H1 (cell line): ENCODE measurements at regions not wholly inside any gene's neighbourhood (a gene's known extent, or its start where the extent isn't known, plus 50 kb on each side); places are given as distances from the start of the nearest gene placed in this dataset.

Source experiments
- CTCF ChIA-PET: fragments of 300-600 bp; sonication (Branson Sonifier 250); formaldehyde crosslinking; loops from one replicate; lab custom pipeline; 2021; ENCODE audit not compliant: partially characterized antibody; lab: Charles Lee
- POLR2A ChIA-PET: fragments of 300-600 bp; sonication (Branson Sonifier 250); formaldehyde crosslinking; loops from one replicate; lab custom pipeline; 2021; ENCODE audit warnings: inconsistent platforms; ENCODE audit not compliant: partially characterized antibody; lab: Charles Lee
- DNase-seq, 2 experiments: peaks; one replicate each; pipeline versions ENCODE4 v3.0.0 to v3.0.0-alpha.2; 2010 to 2022; ENCODE audit warnings: low spot score in 2 of 2, low read depth in 1 of 2, mixed read lengths in 1 of 2
- FAIRE-seq: peaks from 2 replicates; lab custom pipeline; 2011; peaks lifted over from hg19 to GRCh38; lab: Jason Lieb, UNC
- H2AFZ ChIP-seq: 2 replicates; pipeline ENCODE4 v1.8.1; 2012; ENCODE audit warnings: low read length, inconsistent platforms
- H2AK5ac ChIP-seq: 2 replicates; pipeline ENCODE4 v1.6.1; 2013; ENCODE audit warnings: low read depth, low read length
- H2BK120ac ChIP-seq: replicated peaks from 2 replicates; pipeline ENCODE3; 2013; ENCODE audit warnings: low read depth, low read length, inconsistent platforms
- H2BK12ac ChIP-seq: 2 replicates; pipeline ENCODE4 v1.6.1; 2013; ENCODE audit warnings: low read depth, low read length
- H2BK15ac ChIP-seq: 2 replicates; pipeline ENCODE4 v1.6.1; 2013; ENCODE audit warnings: low read length
- H2BK20ac ChIP-seq: 2 replicates; pipeline ENCODE4 v1.6.1; 2013; ENCODE audit warnings: low read length
- H2BK5ac ChIP-seq: 2 replicates; pipeline ENCODE4 v1.6.1; 2013; ENCODE audit warnings: low read depth, low read length
- H3K14ac ChIP-seq: 2 replicates; pipeline ENCODE4 v1.6.1; 2013; ENCODE audit warnings: inconsistent platforms; ENCODE audit not compliant: insufficient read length
- H3K18ac ChIP-seq: 2 replicates; pipeline ENCODE4 v1.6.1; 2013; ENCODE audit warnings: low read length; ENCODE audit errors: extremely low read depth
- H3K23ac ChIP-seq: 2 replicates; pipeline ENCODE4 v1.6.1; 2013; ENCODE audit warnings: inconsistent platforms; ENCODE audit not compliant: insufficient read length
- H3K23me2 ChIP-seq: 2 replicates; pipeline ENCODE4 v1.6.1; 2013; ENCODE audit warnings: low read depth, low read length
- H3K27ac ChIP-seq: 2 replicates; pipeline ENCODE4 v1.6.1; 2011; ENCODE audit warnings: low read depth, low read length, inconsistent platforms
- H3K27me3 ChIP-seq, 4 experiments: replicated peaks in 1 of 4; 1 replicate in 1 of 4; 2 replicates in 3 of 4; pipeline versions ENCODE4 v1.6.1 to v1.8.1; 2011 to 2013; ENCODE audit warnings: low read length in 3 of 4, mild to moderate bottlenecking in 3 of 4, inconsistent platforms in 2 of 4, mixed read lengths in 2 of 4, moderate library complexity in 1 of 4; ENCODE audit not compliant: control insufficient read depth in 3 of 4, insufficient read depth in 3 of 4; ENCODE audit errors: extremely low read depth in 1 of 4
- H3K36me3 ChIP-seq, 4 experiments: 2 replicates each; pipeline versions ENCODE4 v1.6.1 to v1.8.1; 2011 to 2013; ENCODE audit warnings: mild to moderate bottlenecking in 4 of 4, low read length in 3 of 4, moderate library complexity in 2 of 4, control low read depth in 1 of 4, inconsistent platforms in 1 of 4; ENCODE audit not compliant: insufficient read depth in 4 of 4, control insufficient read depth in 2 of 4
- H3K4ac ChIP-seq: replicated peaks from 2 replicates; pipeline ENCODE3; 2013; ENCODE audit warnings: low read length, low read depth, mixed read lengths, inconsistent platforms; ENCODE audit not compliant: insufficient read length
- H3K4me1 ChIP-seq, 4 experiments: replicated peaks in 1 of 4; 1 replicate in 1 of 4; 2 replicates in 3 of 4; pipeline versions ENCODE4 v1.6.1 to v1.8.1; 2011 to 2013; ENCODE audit warnings: low read length in 3 of 4, inconsistent platforms in 2 of 4, mixed read lengths in 1 of 4; ENCODE audit not compliant: insufficient read depth in 4 of 4, control insufficient read depth in 3 of 4
- H3K4me2 ChIP-seq, 2 experiments: 2 replicates each; pipeline versions ENCODE4 v1.6.1 to v1.8.1; 2011 to 2013; ENCODE audit warnings: low read depth in 2 of 2, low read length in 2 of 2, control low read depth in 1 of 2, inconsistent platforms in 1 of 2, mild to moderate bottlenecking in 1 of 2; ENCODE audit not compliant: insufficient read depth in 1 of 2
- H3K4me3 ChIP-seq, 4 experiments: fragments of 200-600, 300-600 bp in 1 of 4; sonication (generic), shearing (Covaris generic), sonication (Bioruptor Twin) in 1 of 4; 2 replicates each; pipeline versions ENCODE4 v1.5.1 to v1.8.1; 2011 to 2016; ENCODE audit warnings: low read length in 4 of 4, low read depth in 3 of 4, control low read depth in 2 of 4, inconsistent platforms in 2 of 4, mild to moderate bottlenecking in 2 of 4, mixed read lengths in 1 of 4, moderate library complexity in 1 of 4; ENCODE audit not compliant: insufficient read depth in 2 of 4; ENCODE audit errors: extremely low read depth in 1 of 4
- H3K56ac ChIP-seq: replicated peaks from 2 replicates; pipeline ENCODE3; 2013; ENCODE audit warnings: low read depth, mild to moderate bottlenecking, mixed read lengths, low read length, inconsistent platforms; ENCODE audit not compliant: insufficient read length
- H3K79me1 ChIP-seq: 2 replicates; pipeline ENCODE4 v1.6.1; 2013; ENCODE audit warnings: low read depth, low read length, control low read depth
- H3K79me2 ChIP-seq, 2 experiments: 2 replicates each; pipeline versions ENCODE4 v1.6.1 to v1.8.1; 2012 to 2013; ENCODE audit warnings: low read length in 2 of 2, mild to moderate bottlenecking in 2 of 2, inconsistent platforms in 1 of 2; ENCODE audit not compliant: insufficient read depth in 2 of 2, control insufficient read depth in 1 of 2
- H3K9ac ChIP-seq, 4 experiments: replicated peaks in 1 of 4; 1 replicate in 1 of 4; 2 replicates in 3 of 4; pipeline versions ENCODE4 v1.6.1 to v1.8.1; 2011 to 2013; ENCODE audit warnings: low read depth in 3 of 4, low read length in 3 of 4, control low read depth in 2 of 4, mild to moderate bottlenecking in 2 of 4, moderate library complexity in 2 of 4, inconsistent platforms in 1 of 4; ENCODE audit errors: extremely low read depth in 1 of 4
- H3K9me3 ChIP-seq, 2 experiments: 2 replicates each; pipeline versions ENCODE4 v1.6.1 to v1.8.1; 2012 to 2013; ENCODE audit warnings: mild to moderate bottlenecking in 2 of 2, moderate library complexity in 2 of 2, control low read depth in 1 of 2, inconsistent platforms in 1 of 2, low read depth in 1 of 2, low read length in 1 of 2, mixed read lengths in 1 of 2; ENCODE audit not compliant: insufficient read depth in 2 of 2
- H4K20me1 ChIP-seq, 2 experiments: replicated peaks in 1 of 2; 2 replicates each; pipeline versions ENCODE3 to v1.8.1; 2011 to 2013; ENCODE audit warnings: inconsistent platforms in 2 of 2, low read length in 2 of 2, mild to moderate bottlenecking in 1 of 2; ENCODE audit not compliant: insufficient read depth in 2 of 2, control insufficient read depth in 1 of 2
- H4K5ac ChIP-seq: 2 replicates; pipeline ENCODE4 v1.6.1; 2013; ENCODE audit warnings: low read length, low read depth, mixed read lengths, inconsistent platforms; ENCODE audit not compliant: insufficient read length
- H4K8ac ChIP-seq: 2 replicates; pipeline ENCODE4 v1.8.0; 2013; ENCODE audit warnings: mild to moderate bottlenecking, moderate library complexity, low read length, inconsistent platforms; ENCODE audit not compliant: insufficient read depth; ENCODE audit errors: extremely low read depth
- H4K91ac ChIP-seq: replicated peaks from 2 replicates; pipeline ENCODE3; 2013; ENCODE audit warnings: low read length, mixed read lengths, inconsistent platforms; ENCODE audit not compliant: insufficient read length
- BRCA1 ChIP-seq: IDR thresholded peaks from 2 replicates; pipeline ENCODE4 v1.6.1; 2012; ENCODE audit warnings: low read depth, low read length, improper control_type of control experiment
- CTBP2 ChIP-seq: IDR thresholded peaks from 2 replicates; pipeline ENCODE4 v1.7.0; 2011; ENCODE audit warnings: borderline replicate concordance, mild to moderate bottlenecking, moderate library complexity, mixed read lengths, low read length; ENCODE audit not compliant: insufficient read depth, insufficient read length
- EGR1 ChIP-seq: IDR thresholded peaks from 2 replicates; pipeline ENCODE4 v1.6.1; 2011; ENCODE audit warnings: low read depth, low read length, borderline replicate concordance
- POLR2A ChIP-seq, 2 experiments: IDR thresholded peaks; 1 replicate in 1 of 2; 2 replicates in 1 of 2; pipeline ENCODE4 v1.6.1; 2011; ENCODE audit warnings: low read depth in 2 of 2, low read length in 2 of 2, mild to moderate bottlenecking in 2 of 2; ENCODE audit errors: control extremely low read depth in 1 of 2
- RFX5 ChIP-seq: IDR thresholded peaks from 2 replicates; pipeline ENCODE4 v1.6.1; 2011; ENCODE audit warnings: low read depth, low read length, improper control_type of control experiment, borderline replicate concordance
- SP2 ChIP-seq: IDR thresholded peaks from 2 replicates; pipeline ENCODE4 v1.6.1; 2012; ENCODE audit warnings: mild to moderate bottlenecking, low read length, inconsistent platforms
- SRF ChIP-seq: IDR thresholded peaks from 2 replicates; pipeline ENCODE4 v1.6.1; 2011; ENCODE audit warnings: mild to moderate bottlenecking, low read depth, low read length, moderate library complexity
- TCF12 ChIP-seq: IDR thresholded peaks from 2 replicates; pipeline ENCODE4 v1.6.1; 2011; ENCODE audit warnings: low read depth, mild to moderate bottlenecking, low read length
- TEAD4 ChIP-seq: IDR thresholded peaks from 2 replicates; pipeline ENCODE4 v1.6.1; 2012; ENCODE audit warnings: low read depth, low read length, inconsistent platforms, mixed read lengths
- YY1 ChIP-seq: IDR thresholded peaks from 2 replicates; pipeline ENCODE4 v1.6.1; 2011; ENCODE audit warnings: low read depth, mild to moderate bottlenecking, low read length
- WGBS, 2 experiments: shearing (Covaris generic) in 1 of 2; methylation state at CpG; one replicate each; pipeline versions ENCODE4 v1.1.6 to v1.1.7; 2013 to 2015; ENCODE audit warnings: low lambda C conversion rate in 2 of 2, mixed read lengths in 2 of 2, inconsistent platforms in 1 of 2, low coverage in 1 of 2, missing lambda C conversion rate in 1 of 2; ENCODE audit not compliant: insufficient replicate concordance in 2 of 2, insufficient coverage in 1 of 2, insufficient read length in 1 of 2; ENCODE audit errors: extremely low coverage in 1 of 2, missing lambda C conversion rate in 1 of 2; 5-methylcytosine and 5-hydroxymethylcytosine counted together
- TF ChIP-seq, protein P1 (sequence below): IDR thresholded peaks from 2 replicates; pipeline ENCODE4 v1.6.1; 2012; ENCODE audit warnings: low read length, inconsistent platforms

DNA sequence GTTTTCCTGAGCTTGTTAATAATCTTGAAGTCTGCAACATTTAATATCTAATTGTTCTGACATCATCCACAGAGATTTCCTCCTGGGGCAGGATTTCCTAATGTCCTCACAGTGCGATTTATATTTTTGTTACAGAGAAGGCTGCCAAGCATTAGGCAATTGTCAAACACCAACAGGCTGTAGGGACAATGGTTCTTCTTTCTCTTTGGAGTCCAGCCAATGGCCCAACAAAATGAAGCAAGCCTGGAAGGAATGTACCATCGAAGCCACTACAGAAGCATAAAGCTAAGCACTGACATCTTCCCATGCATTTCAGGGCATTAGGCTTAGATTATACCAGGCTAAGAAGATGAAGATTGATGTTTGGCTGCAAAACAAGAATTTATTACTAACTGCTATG lies 173.0 kb upstream of the FRMD4B start:
- Histone ChIP-seq H3K4ac (no peak overlapping the region), H3K4me1 (no peaks in the 10 kb centered on the region), H3K18ac (no peak overlapping the region), H2BK5ac (no peak overlapping the region), H4K5ac (no peak overlapping the region), H3K14ac (no peak overlapping the region), H2AFZ (no peak overlapping the region), H3K79me1 (no peaks in the 10 kb centered on the region), H4K8ac (no peak overlapping the region), H2BK15ac (no peak overlapping the region), H3K23me2 (no peaks in the 10 kb centered on the region), H3K27ac (no peak overlapping the region), H4K91ac (no peak overlapping the region), H2BK12ac (no peak overlapping the region), H3K56ac (no peak overlapping the region), H3K79me2 (no peaks in the 10 kb centered on the region), H3K9me3 (no peaks in the 10 kb centered on the region), H3K9ac (no peak overlapping the region), H3K23ac (no peak overlapping the region), H3K4me3 (no peak overlapping the region), H3K36me3 (no peaks in the 10 kb centered on the region), H2BK20ac (no peak overlapping the region), H2BK120ac (no peak overlapping the region), H3K4me2 (no peak overlapping the region), H4K20me1 (no peaks in the 10 kb centered on the region), H2AK5ac (no peak overlapping the region), H3K27me3 (no peaks in the 10 kb centered on the region)
- no peak for FAIRE-seq
- CTCF ChIA-PET = interaction anchor here (1.3 kb wide), 1 partner anchor 11 kb away, joined by 3 read pairs; no protein-coding TSS in a partner anchor
- TF ChIP-seq EGR1 = no peak
- TF ChIP-seq YY1 = no peak
- TF ChIP-seq SP2 = no peak
- no peak for TF ChIP-seq TEAD4
- TF ChIP-seq TCF12 = no peak
- TF ChIP-seq RFX5 = no peak
- no peak for TF ChIP-seq SRF
- TF ChIP-seq BRCA1 = no peak
- no peak for TF ChIP-seq POLR2A (IDR thresholded peaks at IDR 0.05; ENCODE audit: control extremely low read depth in 1 of 2, low read depth in 2 of 2, low read length in 2 of 2)
- TF ChIP-seq CTBP2 = no peak
- TF ChIP-seq, protein P1, sequence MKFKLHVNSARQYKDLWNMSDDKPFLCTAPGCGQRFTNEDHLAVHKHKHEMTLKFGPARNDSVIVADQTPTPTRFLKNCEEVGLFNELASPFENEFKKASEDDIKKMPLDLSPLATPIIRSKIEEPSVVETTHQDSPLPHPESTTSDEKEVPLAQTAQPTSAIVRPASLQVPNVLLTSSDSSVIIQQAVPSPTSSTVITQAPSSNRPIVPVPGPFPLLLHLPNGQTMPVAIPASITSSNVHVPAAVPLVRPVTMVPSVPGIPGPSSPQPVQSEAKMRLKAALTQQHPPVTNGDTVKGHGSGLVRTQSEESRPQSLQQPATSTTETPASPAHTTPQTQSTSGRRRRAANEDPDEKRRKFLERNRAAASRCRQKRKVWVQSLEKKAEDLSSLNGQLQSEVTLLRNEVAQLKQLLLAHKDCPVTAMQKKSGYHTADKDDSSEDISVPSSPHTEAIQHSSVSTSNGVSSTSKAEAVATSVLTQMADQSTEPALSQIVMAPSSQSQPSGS = no peak
- POLR2A ChIA-PET = no interaction called here
- 91% methylated on average over 2 of the region's 2 CpGs; no CpG with 5 or more reads in 1 of the 2 experiments for WGBS, 2 experiments
- DNase-seq = no peak
